Kidney (tissue), 13 donors: ENCODE measurements at regions not wholly inside any gene's neighbourhood (a gene's known extent, or its start where the extent isn't known, plus 50 kb on each side); places are given as distances from the start of the nearest gene placed in this dataset.

ENCODE experiments used
- DNase-seq, 5 donors: peaks; one replicate each; pipeline ENCODE4 v3.0.0-alpha.2; 2013 to 2020
- FAIRE-seq: peaks from 2 replicates; lab custom pipeline; 2012; peaks lifted over from hg19 to GRCh38; lab: Jason Lieb, UNC
- H3K27ac ChIP-seq, 2 donors: one replicate each; pipeline ENCODE4 v1.7.0; 2013; ENCODE audit warnings: low read depth in 2 of 2, low read length in 2 of 2, inconsistent platforms in 1 of 2
- H3K27me3 ChIP-seq: one replicate; pipeline ENCODE4 v1.7.1; 2013; ENCODE audit warnings: low read length, inconsistent platforms; ENCODE audit not compliant: control insufficient read depth, insufficient read depth
- H3K36me3 ChIP-seq, 3 donors: one replicate each; pipeline versions ENCODE4 v1.7.0 to v1.7.1; 2013; ENCODE audit warnings: low read length in 3 of 3, control low read depth in 1 of 3, inconsistent platforms in 1 of 3; ENCODE audit not compliant: insufficient read depth in 3 of 3, control insufficient read depth in 2 of 3
- H3K4me1 ChIP-seq, 3 donors: one replicate each; pipeline versions ENCODE4 v1.7.0 to v1.7.1; 2013; ENCODE audit warnings: low read length in 3 of 3, inconsistent platforms in 1 of 3, low read depth in 1 of 3; ENCODE audit not compliant: control insufficient read depth in 2 of 3, insufficient read depth in 2 of 3
- H3K4me3 ChIP-seq, 3 donors: one replicate each; pipeline versions ENCODE4 v1.7.0 to v1.8.1; 2013; ENCODE audit warnings: low read length in 3 of 3, control low read depth in 1 of 3, inconsistent platforms in 1 of 3
- H3K9ac ChIP-seq, 3 donors: one replicate each; pipeline versions ENCODE4 v1.7.0 to v1.7.1; 2013; ENCODE audit warnings: low read length in 3 of 3, control low read depth in 1 of 3, inconsistent platforms in 1 of 3
- H3K9me3 ChIP-seq, 3 donors: one replicate each; pipeline versions ENCODE4 v1.7.0 to v1.7.1; 2013; ENCODE audit warnings: low read length in 3 of 3, control low read depth in 1 of 3, inconsistent platforms in 1 of 3; ENCODE audit not compliant: control insufficient read depth in 2 of 3, insufficient read depth in 1 of 3
- intact Hi-C: fragments of 100-400 bp; cut with DNase I; formaldehyde crosslinking; loops from one replicate; pipeline ENCODE4 v1.11.1; 2022
- TF ChIP-seq, protein P1 (sequence below): IDR thresholded peaks from 3 replicates; pipeline ENCODE4 v1.5.1; 2012; ENCODE audit warnings: mild to moderate bottlenecking, moderate library complexity, borderline replicate concordance; ENCODE audit not compliant: insufficient read depth; ENCODE audit errors: extremely low read depth
- donor health status: control.
- donor health status: control.
- donor health status: control.
- donor health status: control.
- donor health status: control.
- donor health status: DM: yes; HTN: yes; CAD: no.
- donor health status: Normal renal cell carcinoma (clear cell type).

GRCh38 chr1:76013206-76013581 is 61.4 kb upstream of the ST6GALNAC3 start:
- H3K9me3 ChIP-seq, result no peaks in the 10 kb centered on the region
- TF ChIP-seq, protein P1, sequence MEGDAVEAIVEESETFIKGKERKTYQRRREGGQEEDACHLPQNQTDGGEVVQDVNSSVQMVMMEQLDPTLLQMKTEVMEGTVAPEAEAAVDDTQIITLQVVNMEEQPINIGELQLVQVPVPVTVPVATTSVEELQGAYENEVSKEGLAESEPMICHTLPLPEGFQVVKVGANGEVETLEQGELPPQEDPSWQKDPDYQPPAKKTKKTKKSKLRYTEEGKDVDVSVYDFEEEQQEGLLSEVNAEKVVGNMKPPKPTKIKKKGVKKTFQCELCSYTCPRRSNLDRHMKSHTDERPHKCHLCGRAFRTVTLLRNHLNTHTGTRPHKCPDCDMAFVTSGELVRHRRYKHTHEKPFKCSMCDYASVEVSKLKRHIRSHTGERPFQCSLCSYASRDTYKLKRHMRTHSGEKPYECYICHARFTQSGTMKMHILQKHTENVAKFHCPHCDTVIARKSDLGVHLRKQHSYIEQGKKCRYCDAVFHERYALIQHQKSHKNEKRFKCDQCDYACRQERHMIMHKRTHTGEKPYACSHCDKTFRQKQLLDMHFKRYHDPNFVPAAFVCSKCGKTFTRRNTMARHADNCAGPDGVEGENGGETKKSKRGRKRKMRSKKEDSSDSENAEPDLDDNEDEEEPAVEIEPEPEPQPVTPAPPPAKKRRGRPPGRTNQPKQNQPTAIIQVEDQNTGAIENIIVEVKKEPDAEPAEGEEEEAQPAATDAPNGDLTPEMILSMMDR, result no peak
- DNase-seq (no peak), FAIRE-seq (no peak)
- no peak overlapping the region for H3K9ac ChIP-seq
- H3K27ac ChIP-seq, result no peak overlapping the region
- H3K4me1 ChIP-seq, result peaks cover 0 to 2% (median 0%) of the 10 kb centered on the region in 3 donors
- H3K36me3 ChIP-seq, result no peaks in the 10 kb centered on the region
- no peak overlapping the region for H3K4me3 ChIP-seq
- no peaks in the 10 kb centered on the region for H3K27me3 ChIP-seq
- intact Hi-C loops, result no loop called here

DNA sequence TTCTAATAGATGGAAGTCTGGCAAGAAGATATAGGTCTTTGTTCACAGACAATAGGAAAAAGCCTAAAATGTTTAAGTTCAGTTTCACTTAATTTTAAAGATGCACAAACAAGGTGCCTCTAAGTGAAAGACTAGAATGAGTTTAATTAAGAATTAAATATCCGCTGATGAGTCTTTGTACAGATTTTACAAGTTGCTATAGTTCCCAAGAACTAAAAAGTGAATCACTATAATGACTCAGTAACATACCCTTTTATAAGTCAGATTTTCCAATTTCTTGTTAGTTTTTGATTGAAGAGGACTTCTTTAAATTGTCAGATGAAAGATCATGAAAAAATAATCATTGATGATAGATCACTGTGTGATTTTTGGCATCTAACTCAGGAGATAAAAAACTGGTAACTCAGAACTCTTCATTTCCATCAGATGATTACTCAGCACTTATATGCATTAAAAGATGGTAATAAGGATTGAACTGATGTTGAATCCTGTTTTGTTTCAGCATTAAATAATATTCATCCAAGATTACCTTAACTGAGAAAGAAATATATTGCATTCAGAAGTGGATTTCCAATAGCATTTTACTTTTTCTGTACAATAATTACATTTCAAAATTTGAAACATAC is 59.0 kb upstream of the ST6GALNAC3 start:
- intact Hi-C loops, result no loop called here
- TF ChIP-seq, protein P1, result no peak

GRCh38 chr1:76018045-76018444 is 56.5 kb upstream of the ST6GALNAC3 start:
- Histone ChIP-seq H3K9me3 (no peaks in the 10 kb centered on the region), H3K4me1 (no peaks in the 10 kb centered on the region), H3K4me3 (no peak overlapping the region), H3K27ac (no peak overlapping the region), H3K9ac (no peak overlapping the region), H3K27me3 (no peaks in the 10 kb centered on the region), H3K36me3 (no peaks in the 10 kb centered on the region)
- TF ChIP-seq, protein P1, result no peak
- FAIRE-seq (no peak), DNase-seq (no peak)
- intact Hi-C loops, result no loop called here

More for the DNA sequence above, 59.0 kb upstream of the ST6GALNAC3 start:
- H3K36me3 ChIP-seq, result no peaks in the 10 kb centered on the region
- H3K4me3 ChIP-seq, result no peak overlapping the region
- peaks cover 0 to 2% (median 0%) of the 10 kb centered on the region in 3 donors for H3K4me1 ChIP-seq
- H3K9me3 ChIP-seq, result no peaks in the 10 kb centered on the region
- no peak for FAIRE-seq
- no peak for DNase-seq
- H3K9ac ChIP-seq, result no peak overlapping the region
- H3K27me3 ChIP-seq, result no peaks in the 10 kb centered on the region
- H3K27ac ChIP-seq, result no peak overlapping the region

DNA sequence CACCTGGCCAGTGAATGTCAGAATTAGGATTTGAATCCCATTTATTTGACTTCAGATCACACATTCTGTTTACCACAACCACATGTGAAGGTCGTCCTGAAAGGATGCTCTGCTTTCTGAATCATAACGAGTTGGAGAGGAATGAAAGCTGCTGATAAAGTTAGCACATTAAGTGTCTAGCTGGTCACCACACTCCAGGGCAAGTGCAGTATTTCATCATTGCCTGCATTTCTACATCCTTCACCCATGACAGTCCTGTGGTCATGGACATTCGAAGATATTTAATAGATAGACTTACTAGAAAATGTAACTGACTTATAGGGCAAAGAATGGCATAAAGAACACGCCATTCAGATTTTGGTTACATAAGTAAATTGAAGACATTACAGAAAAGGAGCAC is 52.7 kb upstream of the ST6GALNAC3 start:
- intact Hi-C loops, result no loop called here
- Histone ChIP-seq H3K27ac (no peak overlapping the region), H3K4me3 (no peak overlapping the region), H3K27me3 (no peaks in the 10 kb centered on the region), H3K9ac (no peak overlapping the region), H3K36me3 (no peaks in the 10 kb centered on the region), H3K9me3 (no peaks in the 10 kb centered on the region), H3K4me1 (no peaks in the 10 kb centered on the region)
- TF ChIP-seq, protein P1, result no peak
- FAIRE-seq (no peak), DNase-seq (no peak)
